GM12878 (cell line): ENCODE measurements at regions not wholly inside any gene's neighbourhood (a gene's known extent, or its start where the extent isn't known, plus 50 kb on each side); places are given as distances from the start of the nearest gene placed in this dataset.

Experiments used
- CBX5 ChIP-seq: sonication (generic); IDR thresholded peaks from 2 replicates; pipeline ENCODE4 v1.6.1; 2016; ENCODE audit warnings: low read depth, moderate library complexity, mild to moderate bottlenecking, inconsistent platforms
- FOXM1 ChIP-seq: IDR thresholded peaks from 2 replicates; pipeline ENCODE4 v1.6.1; 2012; ENCODE audit warnings: low read depth, mild to moderate bottlenecking, inconsistent platforms, low read length, moderate library complexity
- TF ChIP-seq, protein P1 (sequence below): fragments of 450-650 bp; IDR thresholded peaks from 2 replicates; pipeline ENCODE4 v1.6.1; 2017; ENCODE audit warnings: antibody characterized with exemption, mild to moderate bottlenecking, moderate library complexity

- no peak for TF ChIP-seq CBX5
- TF ChIP-seq FOXM1 = no peak
- TF ChIP-seq, protein P1, sequence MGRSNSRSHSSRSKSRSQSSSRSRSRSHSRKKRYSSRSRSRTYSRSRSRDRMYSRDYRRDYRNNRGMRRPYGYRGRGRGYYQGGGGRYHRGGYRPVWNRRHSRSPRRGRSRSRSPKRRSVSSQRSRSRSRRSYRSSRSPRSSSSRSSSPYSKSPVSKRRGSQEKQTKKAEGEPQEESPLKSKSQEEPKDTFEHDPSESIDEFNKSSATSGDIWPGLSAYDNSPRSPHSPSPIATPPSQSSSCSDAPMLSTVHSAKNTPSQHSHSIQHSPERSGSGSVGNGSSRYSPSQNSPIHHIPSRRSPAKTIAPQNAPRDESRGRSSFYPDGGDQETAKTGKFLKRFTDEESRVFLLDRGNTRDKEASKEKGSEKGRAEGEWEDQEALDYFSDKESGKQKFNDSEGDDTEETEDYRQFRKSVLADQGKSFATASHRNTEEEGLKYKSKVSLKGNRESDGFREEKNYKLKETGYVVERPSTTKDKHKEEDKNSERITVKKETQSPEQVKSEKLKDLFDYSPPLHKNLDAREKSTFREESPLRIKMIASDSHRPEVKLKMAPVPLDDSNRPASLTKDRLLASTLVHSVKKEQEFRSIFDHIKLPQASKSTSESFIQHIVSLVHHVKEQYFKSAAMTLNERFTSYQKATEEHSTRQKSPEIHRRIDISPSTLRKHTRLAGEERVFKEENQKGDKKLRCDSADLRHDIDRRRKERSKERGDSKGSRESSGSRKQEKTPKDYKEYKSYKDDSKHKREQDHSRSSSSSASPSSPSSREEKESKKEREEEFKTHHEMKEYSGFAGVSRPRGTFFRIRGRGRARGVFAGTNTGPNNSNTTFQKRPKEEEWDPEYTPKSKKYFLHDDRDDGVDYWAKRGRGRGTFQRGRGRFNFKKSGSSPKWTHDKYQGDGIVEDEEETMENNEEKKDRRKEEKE = no peak
Observed at GRCh38 chr21:35635261-35635660, 425.1 kb downstream of the SETD4 start.
